GM21381 (cell line): ENCODE measurements at regions not wholly inside any gene's neighbourhood (a gene's known extent, or its start where the extent isn't known, plus 50 kb on each side); places are given as distances from the start of the nearest gene placed in this dataset.

Experiments
- ATAC-seq: cut with Tn5 transposase; IDR thresholded peaks from one replicate; pipeline ENCODE4 v1.9.1; 2021; ENCODE audit warnings: mild to moderate bottlenecking, moderate library complexity; ENCODE audit not compliant: unreplicated experiment

DNA sequence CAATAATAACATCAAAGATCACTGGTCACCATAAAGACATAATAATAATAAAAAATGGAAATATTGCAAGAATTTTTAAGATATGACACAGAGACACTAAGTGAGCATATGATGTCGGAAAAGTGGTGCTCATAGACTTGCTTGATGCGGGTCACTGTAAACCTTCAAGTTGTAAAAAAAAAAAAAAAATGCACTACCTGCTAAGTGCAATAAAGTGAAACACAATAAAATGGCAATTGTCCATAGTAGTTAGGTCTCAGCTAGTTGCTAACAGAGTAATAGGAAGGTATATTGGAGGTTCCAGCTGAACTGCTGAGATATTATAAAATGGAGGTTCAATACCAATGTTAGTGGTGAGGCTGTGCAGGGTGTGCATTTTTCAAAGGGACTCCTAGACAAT is 146.6 kb upstream of the MRPS22 start:
- no peak for ATAC-seq

DNA sequence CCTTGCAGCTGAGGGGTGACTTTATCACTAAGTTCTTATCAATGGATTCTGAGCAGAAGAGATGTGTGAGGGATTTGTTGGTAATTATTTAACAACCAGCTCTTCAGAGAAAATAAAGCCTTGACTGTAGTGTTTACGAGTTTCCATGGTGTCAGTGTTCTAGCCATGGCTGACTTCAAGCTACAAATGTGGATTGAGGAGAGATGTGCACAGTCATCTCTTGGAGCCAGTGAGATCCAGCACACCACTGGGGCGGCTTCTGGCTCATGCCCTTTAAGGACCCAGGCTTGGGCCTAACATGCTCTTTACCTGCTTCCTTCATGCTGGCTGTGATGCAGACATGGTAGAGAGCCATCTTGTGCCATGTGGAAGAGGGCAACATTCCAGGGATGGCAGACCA is 145.6 kb upstream of the MRPS22 start:
- ATAC-seq, result no peak

DNA sequence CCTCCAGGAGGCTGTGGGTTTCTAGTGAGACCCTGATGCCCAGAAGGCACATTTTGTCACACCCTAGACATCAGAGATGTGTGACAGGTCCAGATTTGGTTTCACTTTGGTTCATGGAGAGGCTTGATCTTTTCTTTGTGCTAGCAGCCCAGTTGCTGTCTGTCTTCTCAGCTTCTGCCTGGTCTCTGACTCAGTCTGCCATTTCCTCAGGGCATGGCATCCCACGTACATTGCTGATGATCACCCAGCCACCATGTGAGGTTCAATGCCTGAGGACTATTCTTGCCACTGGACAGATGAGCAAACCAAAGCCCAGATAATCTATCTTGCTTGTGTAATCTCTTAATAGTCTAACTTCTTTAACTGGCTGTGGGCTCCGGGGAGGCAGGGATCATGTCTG is 144.9 kb upstream of the MRPS22 start:
- no peak for ATAC-seq

DNA sequence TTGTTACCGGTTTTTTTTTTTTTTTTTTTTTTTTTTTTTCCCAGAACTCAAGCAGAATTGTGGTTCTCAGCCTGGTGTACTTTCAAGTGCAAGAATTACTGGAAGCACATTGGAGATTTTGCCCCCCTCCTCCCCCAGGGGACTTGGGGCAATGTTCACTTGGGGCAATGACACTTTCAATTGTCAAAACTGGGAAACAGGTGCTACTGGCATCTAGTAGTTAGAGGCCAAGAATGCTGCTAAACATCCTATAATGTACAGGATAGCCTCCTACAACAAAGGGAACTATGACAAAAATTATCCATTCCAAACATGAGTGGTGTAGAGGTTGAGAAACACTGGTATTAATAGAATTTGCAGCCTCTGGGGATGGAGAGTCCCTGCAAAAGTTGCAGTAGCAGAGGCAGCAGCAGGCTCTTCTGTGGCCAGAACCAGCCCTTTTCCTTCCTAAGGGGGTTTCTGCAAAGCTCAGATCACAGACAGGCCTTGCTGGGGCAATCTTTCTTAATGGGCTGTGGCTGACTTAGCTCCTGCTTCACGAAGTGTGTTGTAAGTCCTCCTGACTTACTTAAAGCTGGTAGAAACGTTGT is 144.3 kb upstream of the MRPS22 start:
- ATAC-seq, result no peak

DNA sequence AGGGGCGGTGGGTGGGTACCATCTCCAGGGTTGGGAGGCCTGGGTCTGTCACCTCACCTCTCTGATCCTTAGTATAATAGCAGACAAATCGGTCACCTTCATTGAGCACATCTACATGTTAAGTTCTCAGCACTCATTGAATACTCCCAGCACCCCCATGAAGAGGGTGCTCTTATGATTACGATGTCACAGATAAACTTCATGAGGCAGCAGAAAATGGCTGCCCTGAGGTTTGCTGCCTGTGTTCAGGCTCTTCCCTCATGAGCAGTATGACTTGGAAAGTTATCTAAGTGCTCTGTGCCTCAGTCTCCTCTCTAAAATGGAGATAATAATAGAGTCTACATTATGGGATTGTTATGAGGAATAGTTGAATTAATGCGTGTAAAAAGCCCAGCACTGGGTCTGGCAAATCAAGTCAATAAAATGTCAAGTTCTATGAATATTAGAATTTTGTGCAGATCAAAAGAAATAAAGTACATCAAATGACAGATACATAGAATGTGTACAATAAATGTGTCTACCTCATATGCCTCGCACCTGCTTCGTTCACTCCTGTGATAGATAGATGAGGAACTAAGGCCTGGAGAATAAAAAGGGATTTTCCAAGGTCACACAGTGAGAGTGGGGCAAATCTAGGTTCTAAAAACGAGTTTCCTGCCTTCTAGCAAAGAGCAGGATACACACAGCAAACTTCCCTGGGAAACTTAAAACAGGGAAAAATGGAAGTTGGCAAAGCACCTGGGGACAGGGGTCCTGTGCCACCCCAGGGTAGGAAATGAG is 142.2 kb upstream of the MRPS22 start:
- ATAC-seq, result no peak

DNA sequence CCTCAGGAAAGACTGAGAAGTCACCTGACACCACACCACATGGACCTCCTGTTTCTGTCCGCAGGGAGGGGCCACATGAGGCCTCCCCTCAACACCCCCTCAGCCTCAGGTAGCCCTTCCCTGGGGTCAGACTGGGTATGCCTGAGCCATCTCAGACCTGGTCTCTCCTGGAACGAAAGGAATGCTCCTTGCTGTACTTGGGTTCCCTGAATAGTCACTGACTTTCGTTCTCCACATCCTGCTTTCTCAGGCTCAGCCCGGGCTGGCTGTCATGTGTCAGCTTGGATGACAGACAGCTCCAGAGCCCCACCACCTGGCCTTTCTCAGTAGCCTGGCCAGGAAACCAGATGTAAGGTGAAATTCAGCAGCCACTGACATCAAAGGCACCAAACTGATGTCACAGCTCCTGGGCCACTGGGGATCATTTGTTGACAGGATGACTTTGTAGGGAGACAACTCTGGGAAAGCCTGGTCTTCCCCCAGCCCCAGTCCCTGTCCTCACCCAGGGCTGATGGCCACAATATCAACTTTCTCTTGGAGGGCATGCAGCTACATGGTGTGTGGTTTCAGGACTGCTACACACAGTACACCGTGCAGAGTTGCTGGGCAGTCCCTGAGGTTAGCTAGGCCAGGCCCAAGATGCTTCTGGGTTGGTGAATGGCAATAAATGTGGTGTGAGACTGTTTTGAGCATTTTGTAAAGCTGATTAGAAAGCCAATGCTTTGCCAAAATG is 141.4 kb upstream of the MRPS22 start:
- no peak for ATAC-seq

DNA sequence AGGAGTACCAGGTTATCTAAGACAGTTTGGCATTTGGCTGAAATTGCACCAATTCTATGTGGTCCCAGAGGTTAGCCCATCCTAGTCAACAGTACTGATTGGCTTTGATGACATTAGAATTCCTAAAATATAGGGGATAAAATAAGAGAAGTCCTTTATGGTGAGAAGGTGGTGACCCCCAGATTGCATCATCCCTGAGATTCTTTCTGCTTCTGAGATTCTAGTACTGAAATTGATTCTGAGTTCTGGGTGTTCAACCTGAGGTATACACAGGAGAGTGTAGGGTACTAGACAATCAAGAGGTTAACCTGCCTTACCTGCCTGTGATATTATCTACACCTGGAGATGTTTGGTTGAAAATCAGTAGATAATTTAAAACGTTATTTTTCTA is 140.9 kb upstream of the MRPS22 start:
- no peak for ATAC-seq

DNA sequence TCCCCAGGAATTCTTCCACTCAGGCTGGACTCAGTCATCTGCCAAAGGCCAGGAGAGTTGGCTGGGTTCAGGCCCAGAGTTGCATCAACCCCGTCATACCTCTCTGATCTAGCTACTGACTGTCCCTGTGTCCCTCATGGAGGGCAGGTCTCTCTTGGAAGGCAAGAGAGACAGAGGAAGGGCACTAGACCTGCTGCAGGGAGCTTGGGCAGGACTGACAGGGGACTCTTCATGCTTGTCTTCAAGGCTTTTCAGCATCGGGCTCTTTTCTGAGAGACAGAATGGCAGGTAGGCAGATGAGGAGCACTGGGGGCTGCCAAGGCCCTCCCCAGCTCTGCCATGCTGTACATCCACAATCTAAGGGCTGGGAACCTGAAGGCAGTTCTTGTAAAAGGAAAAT is 140.1 kb upstream of the MRPS22 start:
- no peak for ATAC-seq

DNA sequence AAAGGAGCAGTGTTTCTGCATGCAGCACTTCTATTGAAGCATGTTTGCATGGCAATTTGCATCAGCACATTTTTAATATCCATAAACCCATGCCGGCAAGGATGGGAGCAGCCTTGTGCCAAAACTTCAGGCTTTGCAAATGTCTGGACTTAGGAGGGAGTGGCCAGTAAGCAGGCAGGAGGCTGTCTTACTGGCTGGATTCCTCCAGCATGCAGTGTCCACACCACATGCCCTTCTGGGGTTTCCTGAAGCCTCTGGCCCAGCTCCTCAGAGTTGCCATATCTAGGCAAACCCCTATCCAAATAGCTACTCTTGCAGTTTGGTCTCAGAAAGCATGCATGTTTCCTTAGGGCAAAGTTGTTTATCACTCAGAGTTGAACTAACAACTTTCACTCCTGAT is 139.1 kb upstream of the MRPS22 start:
- no peak for ATAC-seq

DNA sequence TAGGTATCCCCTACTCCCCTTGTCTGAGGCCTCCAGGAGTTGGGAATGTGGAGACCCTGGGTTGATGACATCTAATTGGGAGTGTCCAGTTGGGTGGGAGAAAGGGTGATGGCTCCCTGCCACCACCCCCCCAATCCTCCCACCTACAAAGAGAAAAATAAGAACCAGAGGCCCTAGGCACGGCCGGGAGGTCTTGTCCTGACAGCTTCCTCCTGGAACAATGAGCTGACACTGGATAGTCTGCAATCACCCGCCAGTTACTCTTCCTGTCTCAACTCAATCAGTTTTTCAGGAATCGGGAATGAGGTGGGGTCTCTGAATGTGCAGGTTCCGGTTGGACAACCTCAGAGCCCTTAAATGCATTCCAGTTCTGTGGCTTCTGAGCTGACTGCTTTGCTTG is 129.9 kb upstream of the MRPS22 start:
- no peak for ATAC-seq

DNA sequence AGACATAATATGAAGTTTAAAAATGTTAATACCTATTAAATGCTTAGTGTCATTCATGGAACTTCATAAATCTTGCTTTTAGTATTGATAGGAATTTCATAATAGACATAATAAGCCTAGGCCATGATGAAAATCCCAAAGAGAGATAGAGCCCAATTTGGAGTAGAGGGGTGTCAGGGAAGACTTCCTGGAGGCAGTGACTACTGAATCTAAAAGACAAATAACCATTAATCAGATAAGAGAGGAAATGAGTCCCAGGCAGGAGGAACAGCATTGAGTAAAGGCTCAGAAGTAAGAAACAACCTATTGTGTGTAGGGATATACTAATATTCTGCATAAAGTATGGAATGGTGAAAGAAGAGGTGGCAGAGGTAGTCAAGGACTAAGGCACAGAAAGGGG is 126.9 kb upstream of the MRPS22 start:
- no peak for ATAC-seq

DNA sequence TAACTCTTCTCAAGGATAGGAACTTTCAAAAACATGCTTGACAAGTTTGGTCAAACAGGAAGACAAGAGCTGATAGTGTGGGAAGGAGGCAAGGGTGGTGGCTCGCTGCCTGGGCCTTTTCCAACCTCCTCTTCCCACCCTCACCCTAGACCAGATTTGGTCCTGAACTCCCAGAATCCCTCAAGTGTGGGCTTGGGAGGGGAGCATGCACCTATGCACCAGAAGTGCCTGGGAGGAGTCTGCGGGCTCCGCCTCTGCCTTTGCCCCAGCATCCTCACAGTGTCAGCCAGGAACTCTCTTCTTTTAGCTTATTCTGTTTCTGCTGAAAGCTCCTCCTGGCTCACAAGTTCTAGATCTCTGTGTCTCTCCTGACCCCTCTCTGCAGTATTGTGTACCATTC is 126.2 kb upstream of the MRPS22 start:
- no peak for ATAC-seq

DNA sequence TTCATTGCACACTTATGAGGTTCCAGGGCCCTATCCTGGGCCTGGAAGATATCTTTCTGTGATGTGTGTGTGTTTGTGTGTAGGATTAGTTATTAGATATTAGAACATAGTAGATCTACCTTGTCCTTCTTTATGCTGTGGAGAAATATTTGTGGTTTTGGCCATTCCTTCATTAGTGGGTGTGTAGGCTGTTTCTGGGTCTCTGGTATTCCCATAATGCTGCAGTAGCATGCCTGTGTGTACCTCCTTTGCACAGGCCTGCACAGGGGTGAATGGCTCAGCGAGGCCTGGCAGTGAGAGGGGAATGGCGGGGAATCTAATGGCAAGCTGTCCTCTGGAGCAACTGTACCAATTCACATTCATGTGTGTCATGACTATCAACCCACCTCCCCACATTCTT is 125.8 kb upstream of the MRPS22 start:
- no peak for ATAC-seq

DNA sequence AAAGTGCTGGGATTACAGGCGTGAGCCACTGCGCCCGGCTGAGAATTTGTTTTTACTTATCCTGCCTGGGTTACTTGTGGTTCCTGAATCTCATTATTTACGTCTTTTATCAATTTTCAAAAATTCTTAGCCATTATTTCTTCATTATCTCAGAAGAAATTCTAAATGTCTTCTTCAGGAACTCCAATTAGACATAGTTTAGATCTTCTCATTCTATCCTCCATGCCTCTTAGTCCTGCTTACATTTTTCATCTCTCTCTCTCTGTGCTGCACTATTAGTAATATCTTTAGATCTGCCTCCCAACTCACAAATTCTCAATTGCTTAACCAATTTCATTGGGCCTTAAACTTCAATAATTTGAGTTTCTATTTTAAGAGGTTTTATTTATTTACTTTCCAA is 124.4 kb upstream of the MRPS22 start:
- ATAC-seq, result no peak

DNA sequence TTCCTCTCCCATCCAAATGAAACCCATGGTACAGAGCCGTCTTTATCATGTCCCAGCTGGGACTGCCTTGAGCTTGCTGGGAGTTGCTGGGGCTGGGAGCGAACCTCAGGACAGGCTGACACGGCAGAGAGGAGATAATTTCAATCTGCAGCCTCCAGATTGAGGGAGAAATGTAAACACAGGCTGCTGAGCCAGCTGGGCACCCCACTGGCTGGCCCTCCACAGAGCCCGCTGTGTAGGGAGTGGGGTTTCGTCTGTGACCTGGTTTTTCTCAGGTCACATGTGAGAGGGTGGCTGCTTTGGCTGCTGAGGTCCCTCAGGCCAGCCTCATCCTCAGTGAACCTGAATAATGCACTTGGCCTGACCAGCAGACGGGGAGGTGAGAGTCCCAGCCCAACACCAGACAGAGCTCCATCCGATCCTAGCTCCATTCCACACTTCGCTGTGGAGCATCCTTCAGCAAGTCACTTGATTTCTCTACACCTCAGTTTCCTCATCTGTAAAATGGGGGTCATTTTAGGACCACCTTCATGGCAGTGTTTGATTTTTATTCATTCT is 121.6 kb upstream of the MRPS22 start:
- no peak for ATAC-seq

DNA sequence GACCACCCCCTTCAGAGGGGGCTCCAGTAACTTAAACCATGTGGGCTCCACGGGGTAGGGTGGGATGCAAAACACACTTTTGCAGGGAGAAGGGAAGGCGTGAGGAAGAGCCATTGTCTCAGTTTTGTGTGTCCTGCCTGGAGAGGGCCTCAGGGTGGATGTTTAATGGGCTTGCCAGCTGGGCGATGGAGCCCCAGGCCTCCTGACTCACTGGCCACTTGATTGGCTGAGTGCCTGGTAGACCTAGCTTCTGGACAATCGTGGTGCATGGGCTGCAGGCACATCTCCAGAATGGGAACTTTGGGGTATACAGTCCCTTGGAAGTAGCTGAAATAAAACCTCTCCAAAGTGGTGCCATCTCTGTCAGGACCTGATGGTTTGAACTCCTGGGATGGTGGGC is 118.3 kb upstream of the MRPS22 start:
- no peak for ATAC-seq

DNA sequence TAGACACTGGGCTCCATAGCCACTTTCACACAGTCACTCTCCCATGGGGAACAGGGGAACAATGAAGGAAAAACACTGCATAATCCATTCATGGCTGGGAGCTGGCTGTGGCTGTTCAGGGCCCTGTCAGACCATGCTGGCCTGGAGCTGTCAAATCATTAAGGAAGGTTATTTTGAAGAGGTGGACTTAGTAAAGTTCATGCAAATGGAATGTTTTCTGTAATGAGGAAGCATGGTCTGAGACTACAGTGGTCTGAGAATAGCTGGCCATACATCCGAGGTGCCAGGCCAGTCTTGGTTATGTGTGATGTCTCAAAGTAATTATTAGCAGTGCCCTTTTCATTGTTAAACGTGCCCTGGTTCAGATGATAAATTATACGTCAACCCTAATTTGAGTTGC is 117.1 kb upstream of the MRPS22 start:
- no peak for ATAC-seq

DNA sequence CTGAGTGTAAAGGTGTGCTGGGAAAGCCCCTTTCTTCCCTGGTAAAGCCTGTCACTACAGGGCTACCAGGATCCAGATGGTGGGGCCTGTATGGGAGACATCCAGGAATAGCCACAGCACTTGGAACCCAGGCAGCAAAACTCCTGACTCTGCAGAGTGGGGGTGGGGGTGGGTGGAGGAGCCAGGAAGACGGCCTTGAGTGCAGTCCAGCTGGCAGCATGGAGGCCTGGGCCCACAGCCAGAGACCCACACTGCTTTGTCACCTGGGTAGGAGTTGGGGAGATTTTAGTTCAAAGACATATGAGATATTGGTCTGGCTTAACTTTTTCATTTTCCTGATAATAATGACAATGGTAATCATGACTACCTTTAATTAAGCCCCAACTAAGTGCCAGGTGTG is 116.7 kb upstream of the MRPS22 start:
- no peak for ATAC-seq

DNA sequence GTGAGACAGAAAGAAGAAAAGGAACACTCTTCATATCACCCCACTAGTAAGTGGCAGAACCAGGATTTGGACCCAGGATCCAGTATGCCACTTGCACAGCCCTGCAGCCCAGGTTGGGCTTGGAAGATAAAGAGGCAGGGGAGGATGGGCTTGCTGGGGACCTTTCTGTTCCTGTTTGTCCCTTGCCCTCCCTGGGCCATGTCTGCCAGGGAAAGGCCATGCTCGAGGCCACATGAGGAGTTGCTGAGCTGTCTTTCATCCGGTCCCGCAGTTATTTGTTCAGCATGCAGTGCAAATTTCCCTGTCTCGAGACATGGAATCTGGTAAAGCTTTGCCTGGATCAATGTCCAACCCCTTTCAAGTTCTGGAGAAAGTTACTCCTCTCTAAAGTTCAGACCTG is 116.0 kb upstream of the MRPS22 start:
- ATAC-seq, result no peak

DNA sequence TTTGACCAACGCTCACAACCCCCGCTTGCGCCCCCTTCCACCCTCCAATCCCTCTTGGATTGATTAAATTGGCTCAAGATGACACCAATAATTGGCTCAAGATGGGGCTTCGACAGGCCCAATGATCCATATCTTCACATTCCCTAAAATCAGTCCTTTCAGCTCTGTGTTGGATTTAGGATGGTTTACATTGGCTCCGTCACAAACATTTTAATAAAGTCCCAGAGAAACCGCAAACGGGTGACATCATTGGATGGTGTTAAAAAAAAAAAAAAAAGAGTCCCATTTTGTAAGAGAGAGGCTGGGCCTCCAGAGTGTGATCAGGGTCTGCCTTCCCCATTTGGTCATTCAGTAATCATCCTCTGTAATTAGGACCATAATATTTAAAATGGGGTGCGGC is 113.4 kb upstream of the MRPS22 start:
- ATAC-seq, result no peak

DNA sequence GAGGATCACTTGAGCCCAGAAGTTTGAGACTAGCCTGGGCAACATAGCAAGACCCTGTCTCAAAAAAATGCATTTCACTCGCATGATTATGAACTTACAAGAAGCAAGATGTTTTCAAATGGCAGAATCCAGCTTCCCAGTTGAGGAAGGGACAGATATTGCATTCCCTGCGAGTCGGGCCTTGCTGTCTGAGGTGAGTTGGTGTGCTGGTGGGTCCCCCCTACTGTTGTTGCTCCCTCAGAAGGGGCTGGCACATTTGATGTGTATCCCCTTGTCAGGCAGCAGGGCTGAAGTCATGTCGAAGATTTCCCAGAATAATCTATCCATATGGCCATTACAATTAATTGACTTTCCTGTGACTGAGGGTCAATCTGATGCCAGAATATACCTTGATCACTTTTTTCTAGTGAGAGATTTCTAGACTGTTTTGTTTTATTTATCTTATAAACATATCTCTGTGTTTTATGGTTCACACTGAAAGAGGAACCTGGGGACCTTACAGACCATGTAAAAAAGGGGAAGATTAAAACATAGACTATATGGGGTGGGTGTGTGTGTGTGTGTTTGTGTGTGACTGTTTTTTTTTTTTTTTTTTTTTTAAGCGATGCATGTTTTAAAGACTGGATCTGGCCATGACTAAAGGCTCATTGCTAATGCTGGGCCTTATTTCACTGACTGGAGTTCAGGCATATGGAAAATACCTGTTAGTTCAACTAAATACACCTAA is 112.1 kb upstream of the MRPS22 start:
- ATAC-seq, result no peak
